Loucy (cell line): ENCODE measurements at regions not wholly inside any gene's neighbourhood (a gene's known extent, or its start where the extent isn't known, plus 50 kb on each side); places are given as distances from the start of the nearest gene placed in this dataset.

Source experiments
- EZH2phosphoT487 ChIP-seq: fragments of 200-600 bp; IDR thresholded peaks from 2 replicates; pipeline ENCODE4 v1.6.1; 2018; ENCODE audit warnings: antibody characterized with exemption, mild to moderate bottlenecking, moderate library complexity, borderline replicate concordance
- TF ChIP-seq, protein P1 (sequence below): fragments of 200-600 bp; sonication (generic); conservative IDR thresholded peaks from 2 replicates; pipeline ENCODE4 v1.5.1; 2014; ENCODE audit warnings: mild to moderate bottlenecking, antibody characterized with exemption, low read length

DNA sequence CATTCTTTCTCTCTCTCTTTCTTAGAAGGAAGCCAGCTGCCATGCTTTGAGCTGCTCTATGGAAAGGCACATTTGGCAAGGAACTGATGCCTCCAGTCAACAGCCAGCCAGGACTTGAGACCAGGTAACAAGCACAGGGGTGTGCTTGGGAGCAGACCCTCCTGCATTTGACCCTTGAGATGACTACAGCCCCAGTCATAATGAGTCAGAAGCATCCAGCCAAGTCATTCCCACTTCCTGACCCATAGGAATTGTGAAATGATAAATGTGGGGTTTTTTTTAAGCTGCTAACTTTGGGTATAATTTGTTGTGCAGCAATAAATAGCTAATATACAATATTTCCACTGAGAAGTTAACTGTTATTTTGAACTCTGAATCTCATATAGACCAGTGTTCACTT lies 446.9 kb downstream of the GRXCR1 start:
- TF ChIP-seq EZH2phosphoT487: no peak
- TF ChIP-seq, protein P1, sequence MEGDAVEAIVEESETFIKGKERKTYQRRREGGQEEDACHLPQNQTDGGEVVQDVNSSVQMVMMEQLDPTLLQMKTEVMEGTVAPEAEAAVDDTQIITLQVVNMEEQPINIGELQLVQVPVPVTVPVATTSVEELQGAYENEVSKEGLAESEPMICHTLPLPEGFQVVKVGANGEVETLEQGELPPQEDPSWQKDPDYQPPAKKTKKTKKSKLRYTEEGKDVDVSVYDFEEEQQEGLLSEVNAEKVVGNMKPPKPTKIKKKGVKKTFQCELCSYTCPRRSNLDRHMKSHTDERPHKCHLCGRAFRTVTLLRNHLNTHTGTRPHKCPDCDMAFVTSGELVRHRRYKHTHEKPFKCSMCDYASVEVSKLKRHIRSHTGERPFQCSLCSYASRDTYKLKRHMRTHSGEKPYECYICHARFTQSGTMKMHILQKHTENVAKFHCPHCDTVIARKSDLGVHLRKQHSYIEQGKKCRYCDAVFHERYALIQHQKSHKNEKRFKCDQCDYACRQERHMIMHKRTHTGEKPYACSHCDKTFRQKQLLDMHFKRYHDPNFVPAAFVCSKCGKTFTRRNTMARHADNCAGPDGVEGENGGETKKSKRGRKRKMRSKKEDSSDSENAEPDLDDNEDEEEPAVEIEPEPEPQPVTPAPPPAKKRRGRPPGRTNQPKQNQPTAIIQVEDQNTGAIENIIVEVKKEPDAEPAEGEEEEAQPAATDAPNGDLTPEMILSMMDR: no peak
